ENCODE measurements at regions not wholly inside any gene's neighbourhood (a gene's known extent, or its start where the extent isn't known, plus 50 kb on each side); places are given as distances from the start of the nearest gene placed in this dataset.
"Not testable (repeated sequence)": the region's sequence is repeated elsewhere in the genome, so short reads cannot be mapped to it uniquely, and the experiment has no call there.

- DNase-seq; H3K4me3 ChIP-seq (ENCODE audit: insufficient read depth, low read depth, low read length); H4K8ac ChIP-seq (ENCODE audit: low read depth in 2 of 2, low read length in 2 of 2); H2AFZ ChIP-seq (replicated peaks; ENCODE audit: low read length, poor library complexity); H2BK5ac ChIP-seq (ENCODE audit: low read depth, low read length, poor library complexity, severe bottlenecking); H3K4me2 ChIP-seq (ENCODE audit: low read depth, low read length); H2BK20ac ChIP-seq (ENCODE audit: low read depth, low read length); H3K4me1 ChIP-seq (ENCODE audit: control insufficient read depth, insufficient read depth, low read length); BruUV-seq (replicated peaks); intact Hi-C loops (cut with micrococcal nuclease); H3K4ac ChIP-seq (ENCODE audit: low read depth, low read length); H2BK15ac ChIP-seq (ENCODE audit: low read depth, low read length); POLR2A ChIA-PET (ENCODE audit: unreplicated experiment); H4K5ac ChIP-seq (ENCODE audit: low read depth, low read length); H3K14ac ChIP-seq (replicated peaks; ENCODE audit: low read depth, low read length); H3K9me1 ChIP-seq (ENCODE audit: insufficient read depth, low read length); H3K79me1 ChIP-seq (ENCODE audit: low read depth in 1 of 2, low read length in 2 of 2); in situ Hi-C loops (cut with MboI; ENCODE audit: low sequenced_read_pairs); ATAC-seq (ENCODE audit: low read depth); H3K36me3 ChIP-seq (ENCODE audit: control insufficient read depth, insufficient read depth, low read length); H3K18ac ChIP-seq (ENCODE audit: low read depth, low read length); CTCF ChIA-PET; H3K23ac ChIP-seq (ENCODE audit: low read depth, low read length); H3K9ac ChIP-seq (ENCODE audit: low read depth, low read length); H3K27ac ChIP-seq (ENCODE audit: insufficient read depth, low read length); H3K9me3 ChIP-seq (ENCODE audit: control insufficient read depth, insufficient read depth, low read length); H2AK5ac ChIP-seq (ENCODE audit: low read depth, low read length); H4K20me1 ChIP-seq (ENCODE audit: insufficient read depth, low read length); H2BK120ac ChIP-seq (ENCODE audit: low read depth, low read length); dilution Hi-C loops (cut with HindIII; ENCODE audit: low sequenced_read_pairs, unreplicated experiment); H2AK9ac ChIP-seq (replicated peaks; ENCODE audit: low read depth, low read length, poor library complexity); H4K91ac ChIP-seq (ENCODE audit: insufficient read depth, low read depth, low read length); H3K56ac ChIP-seq (ENCODE audit: extremely low read depth, insufficient read depth, low read length): not testable (repeated sequence)
- peaks cover 12% of the 10 kb centered on the region for H3K27me3 ChIP-seq (ENCODE audit: control insufficient read depth, insufficient read depth, low read length)
- WGBS, 2 experiments (ENCODE audit: extremely low coverage in 2 of 2, insufficient read length in 1 of 2): 82% methylated on average over 2 of the region's 5 CpGs; no CpG with 5 or more reads in 1 of the 2 experiments
These were observed 51.5 kb upstream of the LANCL2 start for GRCh38 chr7:55313671-55314070.

All from IMR-90 (cell line).